Fibroblast of skin of left quadriceps (primary cell): ENCODE measurements at regions not wholly inside any gene's neighbourhood (a gene's known extent, or its start where the extent isn't known, plus 50 kb on each side); places are given as distances from the start of the nearest gene placed in this dataset.

Experiments
- DNase-seq, 2 experiments: peaks; one replicate each; pipeline ENCODE4 v3.0.0-alpha.2; 2013; ENCODE audit warnings: low read depth in 2 of 2

DNA sequence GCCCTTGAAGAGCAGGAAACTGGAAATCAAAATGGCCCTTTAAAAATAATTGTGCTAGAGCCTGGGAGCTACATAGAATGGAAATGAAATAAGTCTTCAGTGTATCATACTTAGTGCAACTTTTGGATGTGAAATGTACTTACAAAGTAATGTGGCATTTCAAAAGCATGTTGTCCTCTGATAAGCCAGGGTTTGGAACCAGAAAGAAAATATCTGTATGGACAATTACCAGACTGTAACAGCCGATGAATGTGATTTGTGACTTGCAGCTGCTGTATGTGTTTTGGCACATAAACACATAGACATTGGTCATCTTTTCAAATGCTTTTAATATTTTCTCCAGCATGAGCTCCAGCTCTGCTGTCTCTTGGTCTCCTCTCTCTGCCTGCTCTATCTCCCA lies 546.4 kb downstream of the OMA1 start:
- DNase-seq: no peak

- DNase-seq: no peak
These were observed 550.1 kb downstream of the OMA1 start for GRCh38 chr1:57996400-57996799.

DNA sequence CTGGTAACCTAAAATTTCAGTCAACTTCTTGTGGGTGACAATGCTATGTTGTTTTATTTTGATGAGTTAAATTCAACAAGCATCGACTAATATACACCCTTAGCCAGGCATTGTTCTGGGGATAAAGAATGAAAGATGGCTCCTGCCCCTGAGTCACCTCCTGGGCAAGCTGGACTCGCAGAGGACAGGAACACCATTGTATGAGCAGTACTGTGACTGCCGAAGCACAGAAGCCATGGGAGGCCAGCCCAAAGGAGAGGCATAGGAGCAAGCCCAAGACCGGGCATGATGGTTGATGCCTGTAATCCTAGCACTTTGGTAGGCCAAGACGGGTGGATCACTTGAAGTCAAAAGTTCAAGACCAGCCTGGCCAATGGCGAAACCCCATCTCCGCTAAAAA lies 555.2 kb downstream of the OMA1 start:
- DNase-seq: no peak

GRCh38 chr1:57989877-57990276 lies 556.6 kb downstream of the OMA1 start:
- no peak for DNase-seq

DNA sequence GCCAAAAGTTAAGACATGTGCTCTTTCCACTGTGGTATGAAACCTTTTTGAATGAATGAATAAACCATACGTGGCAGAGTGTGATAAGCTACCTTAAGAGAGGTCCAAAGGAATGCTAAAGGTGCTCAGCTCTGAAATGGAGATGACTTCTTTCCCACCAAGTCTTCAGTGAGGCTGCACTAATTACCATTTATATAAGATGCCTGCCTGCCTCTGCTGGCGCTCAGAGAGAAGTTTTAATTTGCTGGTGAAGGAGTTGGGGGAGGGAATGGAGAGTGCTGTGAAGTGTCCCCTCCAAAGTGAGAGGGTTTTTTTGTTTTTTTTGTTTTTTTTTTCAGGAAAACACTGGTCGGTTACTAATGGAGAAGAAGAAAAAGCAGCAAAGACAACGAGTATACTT lies 559.0 kb downstream of the OMA1 start:
- no peak for DNase-seq

DNA sequence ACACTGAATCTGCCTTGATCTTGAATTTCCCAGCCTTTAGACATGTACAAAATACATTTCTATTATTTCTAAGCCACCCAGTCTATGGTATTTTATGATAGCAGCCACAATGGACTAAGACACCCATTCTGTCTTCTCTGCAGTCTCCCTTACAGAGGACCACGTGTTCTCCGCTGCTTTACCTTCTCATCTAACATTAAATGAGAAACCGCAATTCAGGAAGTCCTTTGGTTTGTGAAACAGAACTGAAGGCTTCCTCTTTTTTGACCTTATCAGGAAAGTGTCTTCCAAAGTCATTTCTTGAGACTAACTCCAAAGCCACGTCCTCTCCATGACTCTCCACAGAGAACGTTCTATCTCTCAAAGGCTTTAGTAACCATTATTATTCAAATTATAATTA lies 560.1 kb downstream of the OMA1 start:
- no peak for DNase-seq

GRCh38 chr1:57984277-57984676 lies 560.4 kb upstream of the DAB1 start:
- DNase-seq: no peak

- no peak for DNase-seq
These were observed 559.6 kb upstream of the DAB1 start for GRCh38 chr1:57983441-57983840.

DNA sequence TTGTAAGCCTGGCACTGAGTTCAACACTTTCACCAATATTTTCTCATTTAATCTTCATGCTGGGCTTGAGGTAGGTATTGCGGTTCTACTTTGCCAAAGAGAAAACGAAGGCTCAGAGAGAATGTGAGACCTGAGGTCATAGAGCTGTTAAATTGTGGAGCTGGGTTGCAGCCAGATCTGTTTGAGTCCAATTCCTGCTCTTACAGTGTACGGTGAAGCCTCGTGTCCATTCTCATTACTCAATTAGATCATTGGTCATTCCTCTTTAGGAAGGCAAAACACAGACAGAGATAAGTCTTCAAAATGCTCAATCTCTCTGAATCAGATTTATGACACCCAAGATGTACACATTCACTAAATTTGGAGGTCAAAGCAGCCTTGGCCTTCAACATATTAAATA lies 559.0 kb upstream of the DAB1 start:
- no peak for DNase-seq

DNA sequence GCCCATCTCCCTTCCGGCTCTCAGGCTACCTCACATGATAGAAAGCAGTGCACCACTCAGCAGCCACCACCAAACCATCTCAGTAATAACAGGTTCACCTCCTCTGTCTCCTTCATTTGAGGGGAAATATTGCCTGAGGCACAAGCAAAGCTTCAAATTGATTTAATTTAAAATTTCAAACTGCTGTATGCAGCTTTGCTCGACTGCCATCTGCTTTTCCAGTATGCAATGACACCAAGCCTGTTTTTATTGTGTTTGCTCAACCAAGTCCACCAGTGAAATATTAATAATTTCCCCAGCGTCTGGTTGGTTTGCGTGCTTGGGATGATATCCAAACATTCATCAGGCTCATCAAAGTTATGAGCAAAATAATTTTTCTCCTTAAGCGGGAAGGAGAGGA lies 552.4 kb upstream of the DAB1 start:
- DNase-seq: no peak

DNA sequence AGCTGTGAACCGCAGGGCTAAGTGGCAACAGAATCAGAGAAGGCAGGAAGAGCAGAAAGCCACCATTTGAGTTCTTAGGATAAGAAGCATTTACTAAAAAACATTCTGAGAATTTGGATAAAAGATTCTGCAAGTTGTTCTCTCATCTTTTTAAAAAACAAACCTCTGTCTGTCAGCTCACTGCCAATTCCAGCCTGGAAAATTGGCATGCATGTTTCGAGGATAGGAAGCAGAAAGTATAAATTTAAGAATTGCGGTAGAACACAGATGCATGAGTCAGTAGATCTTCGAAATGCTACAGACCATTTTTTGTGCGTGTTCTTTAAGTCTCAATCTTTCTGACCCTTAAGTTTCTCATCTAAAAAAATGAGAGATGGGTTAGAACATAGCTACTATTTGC lies 544.5 kb upstream of the DAB1 start:
- DNase-seq: no peak

GRCh38 chr1:57966751-57967406 lies 543.0 kb upstream of the DAB1 start:
- DNase-seq: peak; percentile 1 to 3

DNA sequence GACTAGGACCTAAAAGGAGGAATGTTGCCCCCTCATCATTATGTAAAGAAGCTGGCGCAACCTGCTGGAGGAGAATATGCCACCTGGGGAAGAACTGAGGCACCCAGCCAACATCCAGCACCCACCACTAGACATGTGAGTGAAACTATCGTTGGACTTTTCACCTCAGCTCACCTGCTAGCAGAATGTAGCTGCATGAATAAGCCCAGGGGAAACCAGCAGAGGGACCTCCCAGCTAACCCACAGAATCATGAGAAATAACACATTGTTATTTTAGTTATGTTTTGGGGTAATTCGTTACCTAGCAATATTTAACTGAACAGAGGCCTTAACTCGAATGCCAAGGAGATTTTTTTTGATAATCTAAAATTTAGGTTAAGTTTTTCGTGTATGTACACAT lies 542.5 kb upstream of the DAB1 start:
- no peak for DNase-seq

GRCh38 chr1:57963581-57963980 lies 539.7 kb upstream of the DAB1 start:
- DNase-seq: no peak

DNA sequence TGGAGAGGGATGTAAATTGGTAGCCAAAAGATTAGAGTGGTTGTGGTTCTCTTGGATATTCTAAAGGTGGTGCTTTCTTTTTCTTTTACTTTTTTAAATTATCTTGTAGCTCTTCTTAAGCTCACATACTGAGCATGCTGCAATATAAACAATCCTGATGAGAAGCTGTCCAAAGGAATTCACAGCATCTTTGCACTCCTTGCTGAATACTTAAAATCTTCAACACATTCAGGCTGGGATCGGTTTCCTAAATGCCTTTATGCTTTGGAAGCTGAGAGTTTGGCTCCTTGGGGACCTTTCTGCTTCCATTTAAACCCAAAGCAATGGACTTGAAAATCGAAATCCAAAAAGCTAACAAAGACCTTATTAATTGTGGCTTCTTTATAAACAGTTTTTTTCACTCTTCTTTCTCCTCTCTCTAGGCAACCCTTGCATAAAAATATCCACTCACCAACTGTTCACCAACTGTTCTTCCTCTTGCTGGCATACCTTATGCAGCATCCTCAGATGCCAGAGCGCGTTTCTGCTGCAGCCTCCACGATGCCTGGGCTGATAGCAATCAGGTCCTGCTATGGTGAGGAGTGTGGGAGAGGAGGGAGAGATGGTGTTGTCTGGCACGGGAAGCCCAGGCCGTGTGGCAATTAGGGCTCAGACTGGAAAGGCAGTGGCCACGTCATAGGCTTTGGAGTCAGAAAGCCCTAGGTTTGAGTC lies 535.8 kb upstream of the DAB1 start:
- DNase-seq: no peak

DNA sequence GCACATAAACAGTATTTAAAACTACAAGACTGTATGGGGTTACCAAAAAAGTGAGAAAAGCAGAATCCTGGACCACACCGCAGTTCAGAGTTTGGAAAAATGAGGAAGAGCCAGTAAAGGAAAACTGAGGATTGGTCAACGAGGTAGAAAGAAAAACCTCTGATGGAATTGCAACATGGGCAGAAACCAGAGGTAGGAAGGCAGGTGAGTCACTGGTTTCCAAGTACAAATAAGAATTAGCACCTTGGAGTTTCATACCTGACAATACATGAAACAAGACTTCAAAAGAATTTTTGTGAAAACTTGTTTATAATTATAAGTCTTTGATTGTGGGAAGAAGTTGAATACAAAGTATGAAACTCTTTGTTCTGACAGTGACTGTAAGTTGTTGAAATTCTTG lies 533.7 kb upstream of the DAB1 start:
- no peak for DNase-seq

GRCh38 chr1:57951390-57951789 lies 527.5 kb upstream of the DAB1 start:
- DNase-seq: no peak

GRCh38 chr1:57949168-57949567 lies 525.3 kb upstream of the DAB1 start:
- no peak for DNase-seq

DNA sequence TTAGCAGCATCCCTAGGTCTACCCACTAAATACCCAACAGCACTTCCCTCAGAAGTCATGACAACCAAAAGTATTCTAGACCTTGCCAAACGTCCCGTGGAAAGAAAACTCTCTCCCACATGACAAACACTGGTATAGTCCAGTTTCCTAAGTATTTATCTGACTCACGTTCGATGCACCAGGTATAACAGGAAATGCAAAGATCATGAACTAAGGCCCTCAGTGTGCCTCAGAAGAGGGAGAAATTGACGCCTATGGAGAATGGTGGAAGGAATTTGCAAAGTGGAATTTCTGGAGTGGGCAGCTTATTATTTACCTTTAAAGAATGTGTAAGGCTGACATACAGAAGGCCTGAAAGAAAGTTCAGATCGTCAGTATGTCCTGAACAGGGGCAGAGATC lies 523.6 kb upstream of the DAB1 start:
- DNase-seq: no peak

GRCh38 chr1:57945045-57945444 lies 521.2 kb upstream of the DAB1 start:
- no peak for DNase-seq

- no peak for DNase-seq
These were observed 519.5 kb upstream of the DAB1 start for GRCh38 chr1:57943365-57943764.

- no peak for DNase-seq
These were observed 510.9 kb upstream of the DAB1 start for GRCh38 chr1:57934745-57935144.

GRCh38 chr1:57927003-57927402 lies 503.1 kb upstream of the DAB1 start:
- DNase-seq: no peak

- no peak for DNase-seq
These were observed 502.2 kb upstream of the DAB1 start for GRCh38 chr1:57926025-57926552.
